ENCODE measurements at regions not wholly inside any gene's neighbourhood (a gene's known extent, or its start where the extent isn't known, plus 50 kb on each side); places are given as distances from the start of the nearest gene placed in this dataset.

GRCh38 chr2:201018636-201019035, 52.8 kb downstream of the HYCC2 start:
- no peaks in the 10 kb centered on the region for H3K27me3 Mint-ChIP-seq
- ChIA-PET CTCF (interaction anchor here (1.7 kb wide), 1 partner anchor 139 kb away, joined by 4 read pairs; no protein-coding TSS in a partner anchor), POLR2A (no interaction called here)
- H3K4me1 Mint-ChIP-seq = peaks cover 13% of the 10 kb centered on the region
- no peak overlapping the region for H3K4me3 Mint-ChIP-seq
- peaks cover 22% of the 10 kb centered on the region for H3K36me3 Mint-ChIP-seq (ENCODE audit: low read depth)
- no peak overlapping the region for H3K27ac Mint-ChIP-seq
- no peak for DNase-seq
- H3K9me3 Mint-ChIP-seq = no peaks in the 10 kb centered on the region

- CTCF ChIA-PET = interaction anchor here (1.4 kb wide), 1 partner anchor 52 kb away, joined by 5 read pairs; no protein-coding TSS in a partner anchor
- H3K27me3 Mint-ChIP-seq = no peaks in the 10 kb centered on the region
Measured at GRCh38 chr2:201016859-201017258, 53.4 kb upstream of the ORC2 start.

More at GRCh38 chr2:201016859-201017258, 53.4 kb upstream of the ORC2 start:
- no peaks in the 10 kb centered on the region for H3K9me3 Mint-ChIP-seq
- POLR2A ChIA-PET = interaction anchor here (0.7 kb wide), 1 partner anchor 72 kb away, joined by 3 read pairs; no protein-coding TSS in a partner anchor
- DNase-seq = no peak
- H3K27ac Mint-ChIP-seq = no peak overlapping the region
- no peak overlapping the region for H3K4me3 Mint-ChIP-seq
- peaks cover 15% of the 10 kb centered on the region for H3K36me3 Mint-ChIP-seq (ENCODE audit: low read depth)
- H3K4me1 Mint-ChIP-seq = peaks cover 5% of the 10 kb centered on the region
